ENCODE measurements at regions not wholly inside any gene's neighbourhood (a gene's known extent, or its start where the extent isn't known, plus 50 kb on each side); places are given as distances from the start of the nearest gene placed in this dataset.

DNA sequence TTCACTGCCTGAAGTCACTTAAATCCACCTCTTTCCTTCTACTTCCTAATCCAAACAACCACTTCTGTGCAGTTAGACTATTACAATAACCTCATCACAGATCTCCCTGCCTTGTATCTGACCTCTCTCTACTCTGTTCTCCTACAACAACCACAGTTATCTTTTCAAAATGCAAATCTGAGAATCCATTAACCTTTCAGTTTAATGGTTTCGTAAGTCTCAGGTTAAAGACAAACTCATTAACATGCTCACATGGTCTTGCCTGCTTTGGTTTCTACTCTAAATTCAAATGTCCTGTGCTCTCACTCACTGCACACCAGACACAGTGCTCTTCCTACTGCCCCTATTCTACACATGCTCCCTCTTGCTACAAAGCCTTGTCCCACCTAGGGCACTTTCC, 406.5 kb upstream of the THBS1 start:
- no peak for TF ChIP-seq CTCF (IDR thresholded peaks at IDR 0.05)
- Histone ChIP-seq H2AFZ (ENCODE audit: insufficient read depth, low read depth, low read length, poor library complexity, severe bottlenecking) (no peak overlapping the region), H3K4me2 (replicated peaks; ENCODE audit: extremely low read depth, low read length, poor library complexity, severe bottlenecking) (no peak overlapping the region), H3K36me3 (replicated peaks in 1 of 2; ENCODE audit: control insufficient read depth in 1 of 2, insufficient read depth in 2 of 2, low read length in 2 of 2) (no peaks in the 10 kb centered on the region), H4K20me1 (ENCODE audit: insufficient read depth, low read length) (no peaks in the 10 kb centered on the region), H3K27me3 (ENCODE audit: control insufficient read depth in 2 of 2, insufficient read depth in 2 of 2, low read length in 2 of 2) (peaks cover 0 to 2% of the 10 kb centered on the region in 2 donors), H3K79me2 (ENCODE audit: insufficient read depth, low read length) (no peaks in the 10 kb centered on the region), H3K27ac (ENCODE audit: low read depth in 1 of 2, low read length in 2 of 2) (no peak overlapping the region), H3K4me3 (replicated peaks in 1 of 3; ENCODE audit: low read depth in 2 of 3, low read length in 3 of 3) (no peak overlapping the region), H3K9me3 (replicated peaks in 1 of 2; ENCODE audit: control insufficient read depth in 1 of 2, insufficient read depth in 1 of 2, low read length in 2 of 2) (no peaks in the 10 kb centered on the region), H3K9ac (ENCODE audit: insufficient read depth, low read length, poor library complexity, severe bottlenecking) (no peak overlapping the region), H3K4me1 (ENCODE audit: control insufficient read depth in 1 of 2, insufficient read depth in 2 of 2, low read length in 2 of 2) (peaks cover 0 to 14% of the 10 kb centered on the region in 2 donors)
- Mint-ChIP-seq H3K4me3 (no peak overlapping the region), H3K9me3 (peaks cover 0 to 2% (median 0%) of the 10 kb centered on the region in 7 donors), H3K36me3 (no peaks in the 10 kb centered on the region), H3K4me1 (peaks cover 11% of the 10 kb centered on the region), H3K27me3 (ENCODE audit: low read depth in 3 of 3) (peaks cover 2 to 10% (median 5%) of the 10 kb centered on the region in 3 donors), H3K27ac (no peak overlapping the region)
- intact Hi-C loops (cut with micrococcal nuclease), result loop anchor here (5.0 to 10.0 kb wide), 2 partner anchors 408 to 410 kb away; partner anchors contain the start of gene THBS1 (in 2 of the 2)
- WGBS (ENCODE audit: insufficient coverage), result 100% methylated on average over 1 of the region's 1 CpG
- no peak for DNase-seq

GRCh38 chr15:39176030-39176429, 404.8 kb upstream of the THBS1 start:
- TF ChIP-seq CTCF (IDR thresholded peaks at IDR 0.05), result no peak
- H3K9ac ChIP-seq (ENCODE audit: insufficient read depth, low read length, poor library complexity, severe bottlenecking), result no peak overlapping the region
- Mint-ChIP-seq H3K27ac (no peak overlapping the region), H3K36me3 (no peaks in the 10 kb centered on the region), H3K4me1 (peaks cover 11% of the 10 kb centered on the region), H3K27me3 (ENCODE audit: low read depth in 3 of 3) (peaks cover 5 to 15% (median 5%) of the 10 kb centered on the region in 3 donors), H3K4me3 (no peak overlapping the region), H3K9me3 (peaks cover 0 to 2% (median 0%) of the 10 kb centered on the region in 7 donors)
- H3K4me3 ChIP-seq (replicated peaks in 1 of 3; ENCODE audit: low read depth in 2 of 3, low read length in 3 of 3), result no peak overlapping the region
- DNase-seq, result no peak
- H3K4me2 ChIP-seq (replicated peaks; ENCODE audit: extremely low read depth, low read length, poor library complexity, severe bottlenecking), result no peak overlapping the region
- intact Hi-C loops (cut with micrococcal nuclease), result loop anchor here in 1 of 2 donors (10.0 kb wide), 1 partner anchor 409 kb away; the partner anchor contains the start of gene THBS1
- H3K27me3 ChIP-seq (ENCODE audit: control insufficient read depth in 2 of 2, insufficient read depth in 2 of 2, low read length in 2 of 2), result peaks cover 0 to 4% of the 10 kb centered on the region in 2 donors
- no peaks in the 10 kb centered on the region for H3K36me3 ChIP-seq (replicated peaks in 1 of 2; ENCODE audit: control insufficient read depth in 1 of 2, insufficient read depth in 2 of 2, low read length in 2 of 2)
- H3K4me1 ChIP-seq (ENCODE audit: control insufficient read depth in 1 of 2, insufficient read depth in 2 of 2, low read length in 2 of 2), result peaks cover 0 to 14% of the 10 kb centered on the region in 2 donors
- WGBS (ENCODE audit: insufficient coverage), result 83% methylated on average over 2 of the region's 3 CpGs
- H2AFZ ChIP-seq (ENCODE audit: insufficient read depth, low read depth, low read length, poor library complexity, severe bottlenecking), result no peak overlapping the region
- H3K27ac ChIP-seq (ENCODE audit: low read depth in 1 of 2, low read length in 2 of 2), result no peak overlapping the region
- no peaks in the 10 kb centered on the region for H3K79me2 ChIP-seq (ENCODE audit: insufficient read depth, low read length)
- no peaks in the 10 kb centered on the region for H3K9me3 ChIP-seq (replicated peaks in 1 of 2; ENCODE audit: control insufficient read depth in 1 of 2, insufficient read depth in 1 of 2, low read length in 2 of 2)
- H4K20me1 ChIP-seq (ENCODE audit: insufficient read depth, low read length), result no peaks in the 10 kb centered on the region
